Hematopoietic multipotent progenitor cell treated with erythropoietin and hydrocortisone succinate and interleukin-3 and kit ligand, for 17 days (in vitro differentiated cells): ENCODE measurements at regions not wholly inside any gene's neighbourhood (a gene's known extent, or its start where the extent isn't known, plus 50 kb on each side); places are given as distances from the start of the nearest gene placed in this dataset.

Source experiments
- DNase-seq: peaks from one replicate; pipeline ENCODE4 v3.0.0-alpha.2; 2015; ENCODE audit warnings: low spot score

- no peak for DNase-seq
These were observed 64.8 kb upstream of the MEOX2 start for GRCh38 chr7:15751191-15751701.

- DNase-seq = no peak
These were observed 64.2 kb upstream of the MEOX2 start for GRCh38 chr7:15750727-15751126.

- DNase-seq = no peak
These were observed 63.1 kb upstream of the MEOX2 start for GRCh38 chr7:15749631-15750030.

GRCh38 chr7:15747712-15748111, 61.2 kb upstream of the MEOX2 start:
- DNase-seq = no peak

- DNase-seq = no peak
These were observed 60.8 kb upstream of the MEOX2 start for GRCh38 chr7:15747301-15747700.

GRCh38 chr7:15743926-15744480, 57.5 kb upstream of the MEOX2 start:
- no peak for DNase-seq

- DNase-seq = no peak
These were observed 51.1 kb upstream of the MEOX2 start for GRCh38 chr7:15737601-15738000.
